ENCODE measurements at regions not wholly inside any gene's neighbourhood (a gene's known extent, or its start where the extent isn't known, plus 50 kb on each side); places are given as distances from the start of the nearest gene placed in this dataset.

DNA sequence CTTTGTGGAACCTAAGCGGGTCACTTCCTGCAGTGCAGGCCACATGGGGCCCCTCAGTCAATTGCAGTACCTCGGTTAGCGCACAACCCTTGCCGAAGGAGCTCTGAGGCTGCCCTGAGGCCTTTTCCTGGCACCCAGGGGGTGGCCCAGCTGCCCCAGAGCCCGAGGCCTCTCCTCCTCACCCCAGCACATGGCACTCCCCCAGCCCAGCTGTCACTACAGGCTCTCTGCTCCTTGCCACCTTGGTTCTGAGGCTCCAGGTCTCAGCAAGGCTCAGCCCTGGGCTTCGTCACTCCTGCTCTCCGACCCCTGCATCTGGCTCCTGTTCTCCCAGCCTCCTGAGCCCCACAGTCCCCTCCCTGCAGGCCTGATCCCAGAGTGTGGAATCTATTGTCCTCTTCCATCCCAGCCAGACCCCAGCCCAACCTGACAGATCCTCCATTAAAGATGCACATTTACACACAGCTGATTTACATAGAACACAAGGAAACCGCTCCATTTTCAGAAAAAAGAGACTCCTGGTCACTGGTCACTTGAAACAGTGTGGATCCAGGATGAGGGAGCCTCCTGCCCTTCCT, 192.8 kb upstream of the POU3F1 start:
- Histone ChIP-seq H3K14ac (ENCODE audit: insufficient read depth, low read length) (no peak overlapping the region), H4K5ac (ENCODE audit: insufficient read length, low read depth, low read length) (no peak overlapping the region), H3K27ac (ENCODE audit: insufficient read length, low read depth, low read length) (no peak overlapping the region), H3K9ac (ENCODE audit: extremely low read depth, insufficient read length, low read length) (no peak overlapping the region), H4K8ac (replicated peaks; ENCODE audit: insufficient read length, low read depth, low read length) (no peak overlapping the region), H3K4me1 (ENCODE audit: insufficient read depth, low read length) (peaks cover 15% of the 10 kb centered on the region; the same call in 1 of the 2 replicates), H3K79me1 (ENCODE audit: insufficient read depth, low read depth, low read length, poor library complexity, severe bottlenecking) (no peaks in the 10 kb centered on the region), H3K79me2 (ENCODE audit: insufficient read depth, low read length) (no peaks in the 10 kb centered on the region), H2BK5ac (ENCODE audit: insufficient read length, low read length) (no peak overlapping the region), H4K91ac (ENCODE audit: insufficient read length, low read depth, low read length) (no peak overlapping the region), H2BK120ac (ENCODE audit: low read depth, low read length, poor library complexity, severe bottlenecking) (no peak overlapping the region), H2BK20ac (ENCODE audit: low read depth, low read length, poor library complexity, severe bottlenecking) (no peak overlapping the region), H2BK15ac (ENCODE audit: low read depth, low read length) (no peak overlapping the region), H3K23me2 (ENCODE audit: insufficient read length, low read depth, low read length, poor library complexity, severe bottlenecking) (no peaks in the 10 kb centered on the region), H3K18ac (ENCODE audit: insufficient read length, low read depth, low read length) (no peak overlapping the region), H2AK5ac (ENCODE audit: insufficient read length, low read length) (no peak overlapping the region), H3T11ph (ENCODE audit: low read length) (no peak overlapping the region), H2BK12ac (ENCODE audit: insufficient read length, low read depth, low read length) (no peak overlapping the region), H2AFZ (ENCODE audit: low read length) (no peak overlapping the region), H3K56ac (ENCODE audit: insufficient read length, low read depth, low read length) (no peak overlapping the region), H4K20me1 (ENCODE audit: control insufficient read depth, insufficient read depth, insufficient read length) (no peaks in the 10 kb centered on the region), H3K23ac (ENCODE audit: insufficient read length, low read depth, low read length) (no peak overlapping the region), H3K4ac (ENCODE audit: low read depth, low read length) (no peak overlapping the region), H3K4me2 (ENCODE audit: insufficient read depth, insufficient read length, low read length) (no peak overlapping the region), H3K9me3 (ENCODE audit: control insufficient read depth, low read depth, low read length) (no peaks in the 10 kb centered on the region), H3K27me3 (ENCODE audit: insufficient read depth, low read length) (0 out of 2 replicates have a peak, but pooled peaks cover 3% of the 10 kb centered on the region)
- Mint-ChIP-seq H3K27ac (no peak overlapping the region), H3K36me3 (ENCODE audit: insufficient read depth in 1 of 3, low read depth in 3 of 3) (no peaks in the 10 kb centered on the region), H3K27me3 (ENCODE audit: low read depth) (peaks cover 9% of the 10 kb centered on the region), H3K4me1 (peaks cover 23 to 28% of the 10 kb centered on the region in 2 experiments), H3K9me3 (no peaks in the 10 kb centered on the region; a peak in 1 of 5 replicates), H3K4me3 (no peak overlapping the region)
- no peak for DNase-seq
- no CpG with 5 or more reads among the region's 8 CpGs for WGBS (ENCODE audit: extremely low coverage, insufficient read length, low lambda C conversion rate)
- no peak for TF ChIP-seq CTCF (conservative IDR thresholded peaks at IDR 0.05)

Measured in H9 (cell line).